ENCODE measurements at regions not wholly inside any gene's neighbourhood (a gene's known extent, or its start where the extent isn't known, plus 50 kb on each side); places are given as distances from the start of the nearest gene placed in this dataset.

DNA sequence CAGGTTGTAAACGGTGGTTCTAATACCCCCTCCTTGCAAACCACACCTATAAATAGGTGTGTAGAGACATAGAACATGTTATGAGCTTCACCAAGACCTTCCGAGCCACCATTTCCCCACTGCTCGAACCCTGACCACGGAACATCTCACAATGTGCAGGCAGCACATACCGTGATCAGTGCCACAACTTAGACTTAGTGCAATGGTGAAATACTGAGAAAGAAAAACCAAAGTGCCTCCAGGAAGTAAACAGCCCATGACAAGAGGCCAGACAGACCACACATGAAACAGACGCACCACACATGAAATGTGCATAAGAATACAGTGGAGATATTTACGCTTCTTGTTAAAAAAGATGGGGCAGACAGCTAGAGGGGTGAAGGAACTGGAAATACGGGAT lies 166.9 kb upstream of the CCND2 start:
- no peak for TF ChIP-seq CTCF (IDR thresholded peaks at IDR 0.05; ENCODE audit: low read length)
- no peak for TF ChIP-seq EZH2 (IDR thresholded peaks at IDR 0.05; ENCODE audit: borderline replicate concordance, low read length)

Measured in OCI-LY1 (cell line).